ENCODE measurements at regions not wholly inside any gene's neighbourhood (a gene's known extent, or its start where the extent isn't known, plus 50 kb on each side); places are given as distances from the start of the nearest gene placed in this dataset.

GRCh38 chr4:153067376-153067775 lies 131.3 kb downstream of the FHDC1 start:
- Histone ChIP-seq H3K27ac (ENCODE audit: low read depth, low read length) (no peak overlapping the region), H3K9me3 (ENCODE audit: control insufficient read depth, insufficient read depth, low read length) (no peaks in the 10 kb centered on the region), H3K27me3 (ENCODE audit: control insufficient read depth, insufficient read depth, low read length) (no peaks in the 10 kb centered on the region), H3K4me3 (ENCODE audit: low read depth, low read length) (no peak overlapping the region)
- no peak for DNase-seq (ENCODE audit: low read depth, low spot score)
- ChIA-PET POLR2A (no interaction called here), CTCF (interaction anchor here (0.6 kb wide), 1 partner anchor 19 kb away, joined by 3 read pairs; no protein-coding TSS in a partner anchor)
- no peak for TF ChIP-seq CTCF (IDR thresholded peaks at IDR 0.05; ENCODE audit: low read depth, low read length)

- H3K4me3 ChIP-seq (ENCODE audit: low read depth, low read length), result no peak overlapping the region
- POLR2A ChIA-PET, result no interaction called here
- no peak for TF ChIP-seq CTCF (IDR thresholded peaks at IDR 0.05; ENCODE audit: low read depth, low read length)
- H3K27me3 ChIP-seq (ENCODE audit: control insufficient read depth, insufficient read depth, low read length), result no peaks in the 10 kb centered on the region
- CTCF ChIA-PET, result no interaction called here
- no peaks in the 10 kb centered on the region for H3K9me3 ChIP-seq (ENCODE audit: control insufficient read depth, insufficient read depth, low read length)
- H3K27ac ChIP-seq (ENCODE audit: low read depth, low read length), result no peak overlapping the region
- DNase-seq (ENCODE audit: low read depth, low spot score), result no peak
Measured at GRCh38 chr4:153068751-153069150, 132.6 kb downstream of the FHDC1 start.

GRCh38 chr4:153071958-153072598 lies 132.2 kb upstream of the TRIM2 start:
- H3K27ac ChIP-seq (ENCODE audit: low read depth, low read length), result no peak overlapping the region
- DNase-seq (ENCODE audit: low read depth, low spot score), result no peak
- peaks cover 7% of the 10 kb centered on the region for H3K27me3 ChIP-seq (ENCODE audit: control insufficient read depth, insufficient read depth, low read length)
- H3K4me3 ChIP-seq (ENCODE audit: low read depth, low read length), result no peak overlapping the region
- no peak for TF ChIP-seq CTCF (IDR thresholded peaks at IDR 0.05; ENCODE audit: low read depth, low read length)
- CTCF ChIA-PET, result interaction anchor here (1.1 kb wide), 1 partner anchor 11 kb away, joined by 3 read pairs; no protein-coding TSS in a partner anchor
- POLR2A ChIA-PET, result no interaction called here
- H3K9me3 ChIP-seq (ENCODE audit: control insufficient read depth, insufficient read depth, low read length), result no peaks in the 10 kb centered on the region

- no peak for TF ChIP-seq CTCF (IDR thresholded peaks at IDR 0.05; ENCODE audit: low read depth, low read length)
- peaks cover 7% of the 10 kb centered on the region for H3K27me3 ChIP-seq (ENCODE audit: control insufficient read depth, insufficient read depth, low read length)
- no peak overlapping the region for H3K27ac ChIP-seq (ENCODE audit: low read depth, low read length)
- no peaks in the 10 kb centered on the region for H3K9me3 ChIP-seq (ENCODE audit: control insufficient read depth, insufficient read depth, low read length)
- DNase-seq (ENCODE audit: low read depth, low spot score), result no peak
- no peak overlapping the region for H3K4me3 ChIP-seq (ENCODE audit: low read depth, low read length)
- ChIA-PET CTCF (interaction anchor here (1.1 kb wide), 1 partner anchor 11 kb away, joined by 3 read pairs; no protein-coding TSS in a partner anchor), POLR2A (no interaction called here)
Measured at GRCh38 chr4:153072661-153073060, 131.6 kb upstream of the TRIM2 start.

- Histone ChIP-seq H3K27ac (ENCODE audit: low read depth, low read length) (no peak overlapping the region), H3K4me3 (ENCODE audit: low read depth, low read length) (no peak overlapping the region), H3K27me3 (ENCODE audit: control insufficient read depth, insufficient read depth, low read length) (peaks cover 7% of the 10 kb centered on the region), H3K9me3 (ENCODE audit: control insufficient read depth, insufficient read depth, low read length) (no peaks in the 10 kb centered on the region)
- ChIA-PET CTCF (interaction anchor here (1.7 to 2.7 kb wide), 2 partner anchors 9 to 11 kb away, joined by 9 to 18 read pairs; no protein-coding TSS in a partner anchor), POLR2A (no interaction called here)
- DNase-seq (ENCODE audit: low read depth, low spot score), result no peak
- no peak for TF ChIP-seq CTCF (IDR thresholded peaks at IDR 0.05; ENCODE audit: low read depth, low read length)
Measured at GRCh38 chr4:153074486-153074885, 129.8 kb upstream of the TRIM2 start.
